ENCODE measurements at regions not wholly inside any gene's neighbourhood (a gene's known extent, or its start where the extent isn't known, plus 50 kb on each side); places are given as distances from the start of the nearest gene placed in this dataset.

DNA sequence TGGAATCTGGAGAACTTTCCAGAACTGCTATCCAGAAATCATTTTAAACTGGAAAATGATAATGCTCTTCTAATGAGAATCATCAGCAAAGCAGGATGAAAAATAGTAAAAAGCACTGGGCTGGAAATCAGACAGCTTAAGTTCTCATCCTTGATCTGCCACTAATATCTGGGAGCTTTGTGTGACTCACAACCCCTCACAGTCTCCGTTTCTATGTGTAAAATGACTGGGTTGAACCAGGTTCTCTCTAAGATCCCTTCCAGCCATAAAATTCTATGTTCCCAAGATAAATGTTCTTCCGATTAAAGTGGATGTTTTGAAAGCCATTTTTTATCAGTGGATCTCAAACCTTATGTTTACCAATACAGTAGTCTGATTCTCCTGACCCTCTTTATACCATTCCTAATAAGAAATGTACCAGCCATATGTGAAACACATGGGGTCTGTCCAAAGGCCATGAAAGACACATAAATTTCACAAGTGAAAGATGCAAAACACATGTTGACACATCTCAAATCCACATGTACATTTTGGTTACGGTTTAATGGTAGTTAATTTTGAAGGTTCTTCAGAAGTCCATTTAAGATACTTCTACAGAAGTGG is 188.8 kb downstream of the EN1 start (continued):
- TF ChIP-seq, protein P1, sequence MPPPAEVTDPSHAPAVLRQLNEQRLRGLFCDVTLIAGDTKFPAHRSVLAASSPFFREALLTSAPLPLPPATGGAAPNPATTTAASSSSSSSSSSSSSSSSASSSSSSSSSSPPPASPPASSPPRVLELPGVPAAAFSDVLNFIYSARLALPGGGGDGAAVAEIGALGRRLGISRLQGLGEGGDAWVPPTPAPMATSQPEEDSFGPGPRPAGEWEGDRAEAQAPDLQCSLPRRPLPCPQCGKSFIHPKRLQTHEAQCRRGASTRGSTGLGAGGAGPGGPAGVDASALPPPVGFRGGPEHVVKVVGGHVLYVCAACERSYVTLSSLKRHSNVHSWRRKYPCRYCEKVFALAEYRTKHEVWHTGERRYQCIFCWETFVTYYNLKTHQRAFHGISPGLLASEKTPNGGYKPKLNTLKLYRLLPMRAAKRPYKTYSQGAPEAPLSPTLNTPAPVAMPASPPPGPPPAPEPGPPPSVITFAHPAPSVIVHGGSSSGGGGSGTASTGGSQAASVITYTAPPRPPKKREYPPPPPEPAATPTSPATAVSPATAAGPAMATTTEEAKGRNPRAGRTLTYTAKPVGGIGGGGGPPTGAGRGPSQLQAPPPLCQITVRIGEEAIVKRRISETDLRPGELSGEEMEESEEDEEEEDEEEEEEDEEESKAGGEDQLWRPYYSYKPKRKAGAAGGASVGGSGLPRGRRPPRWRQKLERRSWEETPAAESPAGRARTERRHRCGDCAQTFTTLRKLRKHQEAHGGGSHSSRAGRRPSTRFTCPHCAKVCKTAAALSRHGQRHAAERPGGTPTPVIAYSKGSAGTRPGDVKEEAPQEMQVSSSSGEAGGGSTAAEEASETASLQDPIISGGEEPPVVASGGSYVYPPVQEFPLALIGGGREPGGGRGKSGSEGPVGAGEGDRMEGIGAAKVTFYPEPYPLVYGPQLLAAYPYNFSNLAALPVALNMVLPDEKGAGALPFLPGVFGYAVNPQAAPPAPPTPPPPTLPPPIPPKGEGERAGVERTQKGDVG (CRISPR knock-in tag; IDR thresholded peaks at IDR 0.05) = no peak

DNA sequence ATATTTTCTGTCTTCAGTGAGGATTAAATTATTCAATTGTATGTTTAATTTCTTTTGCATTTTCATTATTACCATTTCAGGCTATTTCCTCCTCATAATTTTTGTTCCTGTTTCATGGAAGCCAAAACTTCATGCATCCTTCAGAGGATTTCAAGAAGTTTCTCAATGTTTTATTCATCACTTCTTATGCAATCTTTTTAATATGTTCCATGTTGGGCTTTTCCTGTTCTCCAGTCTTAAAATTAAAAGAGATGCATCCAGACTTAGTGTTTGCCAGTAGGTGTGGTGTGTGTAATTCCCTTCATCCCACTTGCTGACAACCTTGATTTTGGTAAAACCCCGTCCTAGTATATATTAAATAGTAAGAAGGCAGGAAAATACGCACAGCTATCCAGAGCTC is 190.0 kb downstream of the EN1 start:
- in situ Hi-C loops (cut with MboI) = no loop called here
- BruUV-seq (replicated peaks) = no TSS peak

More for the DNA sequence above, 190.0 kb downstream of the EN1 start:
- FAIRE-seq (no peak), DNase-seq (ENCODE audit: low read depth, low spot score) (no peak), ATAC-seq (no peak)
- SMC1A ChIA-PET (ENCODE audit: uncharacterized antibody, unreplicated experiment) = no interaction called here
- no peak overlapping the region for H2AFZ ChIP-seq (ENCODE audit: control insufficient read depth, low read depth, low read length)
- H3K27ac ChIP-seq (ENCODE audit: control insufficient read depth, insufficient read depth) = no peak overlapping the region
- POLR2A ChIA-PET = no interaction called here
- no peaks in the 10 kb centered on the region for H3K9me3 ChIP-seq (replicated peaks; ENCODE audit: control insufficient read depth, insufficient read depth, low read length)
- RAD21 ChIA-PET (ENCODE audit: unreplicated experiment) = no interaction called here
- H3K4me2 ChIP-seq (ENCODE audit: control insufficient read depth, insufficient read depth) = no peak overlapping the region
- 0% methylated on average over 2 of the region's 2 CpGs for WGBS (ENCODE audit: insufficient coverage, insufficient replicate concordance, low lambda C conversion rate, missing lambda C conversion rate)
- H3K79me2 ChIP-seq (ENCODE audit: control insufficient read depth, insufficient read depth, low read length) = no peaks in the 10 kb centered on the region
- H4K20me1 ChIP-seq (ENCODE audit: control insufficient read depth, insufficient read depth) = no peaks in the 10 kb centered on the region
- no peak overlapping the region for H3K9ac ChIP-seq (ENCODE audit: control insufficient read depth, insufficient read depth, low read length)
- intact Hi-C loops (cut with micrococcal nuclease; ENCODE audit: unreplicated experiment) = no loop called here
- H3K36me3 ChIP-seq (ENCODE audit: control insufficient read depth in 2 of 2, insufficient read depth in 2 of 2, low read length in 1 of 2) = no peaks in the 10 kb centered on the region
- CTCF ChIA-PET = no interaction called here
- no peak overlapping the region for H3K4me3 ChIP-seq
- TF ChIP-seq ZBTB40 (IDR thresholded peaks at IDR 0.05; ENCODE audit: borderline replicate concordance) (no peak), STAT1 (conservative IDR thresholded peaks at IDR 0.05) (no peak), ZBED1 (IDR thresholded peaks at IDR 0.05; ENCODE audit: borderline replicate concordance) (no peak), TCF12 (IDR thresholded peaks at IDR 0.05; ENCODE audit: low read depth, low read length) (no peak), POLR2AphosphoS2 (IDR thresholded peaks at IDR 0.05; ENCODE audit: low read depth, low read length) (no peak), NR2C1 (IDR thresholded peaks at IDR 0.05) (no peak), MEF2B (IDR thresholded peaks at IDR 0.05; ENCODE audit: partially characterized antibody, poor library complexity, severe bottlenecking) (no peak), HCFC1 (IDR thresholded peaks at IDR 0.05; ENCODE audit: low read length) (no peak)
- no peaks in the 10 kb centered on the region for H3K27me3 ChIP-seq (replicated peaks in 1 of 2; ENCODE audit: control insufficient read depth in 2 of 2, insufficient read depth in 2 of 2, low read length in 1 of 2)
- H3K4me1 ChIP-seq (ENCODE audit: control insufficient read depth, insufficient read depth, low read length) = no peaks in the 10 kb centered on the region

Measured in GM12878 (cell line).